Non-pigmented ciliary epithelial cell (primary cell): ENCODE measurements at regions not wholly inside any gene's neighbourhood (a gene's known extent, or its start where the extent isn't known, plus 50 kb on each side); places are given as distances from the start of the nearest gene placed in this dataset.
A peak's percentile ranks its signal among the peaks of the same experiment; 100 is the strongest.
"Not testable (repeated sequence)": the region's sequence is repeated elsewhere in the genome, so short reads cannot be mapped to it uniquely, and the experiment has no call there.

Source experiments
- DNase-seq: peaks from one replicate; pipeline ENCODE4 v3.0.0-alpha.2; 2010; ENCODE audit warnings: low read depth

GRCh38 chr2:91571239-91571923 is 2879.9 kb downstream of the RPIA start:
- not testable (repeated sequence) for DNase-seq

- DNase-seq = not testable (repeated sequence)
Observed at GRCh38 chr2:91573018-91573417, 2881.5 kb downstream of the RPIA start.

DNA sequence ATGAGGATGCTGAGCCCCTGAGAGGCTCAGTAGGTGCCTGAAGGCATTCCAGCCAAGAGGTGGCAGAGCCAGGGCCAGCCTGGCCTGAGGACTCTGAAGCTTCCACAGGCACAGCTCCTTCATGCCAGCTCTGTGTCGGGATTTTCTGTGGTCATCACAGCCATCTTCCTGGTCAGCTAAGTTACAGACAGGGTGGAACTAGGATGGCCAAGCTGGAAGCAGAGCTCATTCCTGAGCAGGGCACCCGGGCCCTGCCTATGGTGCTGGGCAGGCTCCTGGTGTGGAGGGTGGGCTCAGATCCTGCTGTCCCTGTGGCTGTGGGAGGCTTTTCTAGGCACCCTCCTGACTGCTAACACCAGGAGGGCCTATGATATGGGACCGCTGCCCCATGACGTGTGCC is 2882.3 kb downstream of the RPIA start:
- not testable (repeated sequence) for DNase-seq

DNA sequence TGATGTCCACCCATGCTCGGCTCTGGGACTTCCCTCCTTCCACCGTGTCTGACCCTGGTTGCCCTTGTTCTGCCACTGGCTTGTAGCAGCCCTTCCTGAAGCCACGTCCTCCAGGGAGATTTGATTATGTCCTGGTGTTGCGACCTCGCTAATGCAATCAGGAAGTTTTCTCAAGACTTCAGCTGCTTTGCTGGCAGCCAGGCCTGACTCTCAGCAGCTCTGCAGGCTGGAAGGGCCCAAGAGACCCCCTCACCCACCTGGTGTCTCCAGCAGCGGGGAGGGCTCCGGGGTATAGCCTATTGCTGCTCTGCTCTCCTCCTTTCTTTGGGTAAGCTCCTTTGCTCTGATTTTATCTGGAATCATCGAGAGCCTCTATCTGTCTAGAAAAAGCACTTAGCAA is 2882.8 kb downstream of the RPIA start:
- DNase-seq = not testable (repeated sequence)

DNA sequence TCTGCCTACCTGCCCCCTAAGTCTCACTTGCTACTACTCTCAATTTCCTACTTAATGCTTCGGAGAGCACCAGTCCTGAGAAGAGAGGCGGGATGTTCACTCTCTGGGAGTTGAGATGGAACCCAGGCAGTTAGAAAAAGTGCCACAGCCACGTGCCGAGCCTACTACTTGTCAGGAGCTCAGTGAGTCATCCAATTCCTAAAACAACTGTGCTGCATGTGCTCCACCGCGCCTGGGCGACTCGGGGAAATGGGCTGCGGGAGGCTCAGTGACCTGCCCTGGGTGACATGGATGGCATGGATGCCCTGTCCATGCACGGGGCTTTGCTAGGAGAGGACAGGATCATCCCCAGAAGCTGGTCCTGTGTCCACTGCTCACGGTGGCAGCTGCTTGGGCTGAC is 2884.2 kb downstream of the RPIA start:
- not testable (repeated sequence) for DNase-seq

GRCh38 chr2:91577406-91577805 is 2885.9 kb downstream of the RPIA start:
- DNase-seq = not testable (repeated sequence)

DNA sequence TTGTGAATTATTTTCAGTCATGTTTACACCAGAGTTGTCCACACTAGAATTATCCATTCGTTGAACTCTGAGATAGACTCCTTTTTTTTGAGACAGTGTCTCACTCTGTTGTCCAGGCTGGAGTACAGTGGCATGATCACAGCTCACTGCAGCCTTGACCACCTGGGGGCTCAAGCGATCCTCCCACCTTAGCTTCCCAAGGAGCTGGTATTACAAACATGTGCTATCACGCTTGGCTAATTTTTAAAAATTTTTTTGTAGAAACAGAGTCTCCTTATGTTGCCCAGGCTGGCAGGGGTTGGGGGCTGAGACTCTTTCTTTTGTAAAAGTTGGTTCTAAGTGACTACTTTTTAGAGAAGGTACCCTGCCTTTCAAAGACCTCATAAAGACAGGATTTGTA is 2887.2 kb downstream of the RPIA start:
- not testable (repeated sequence) for DNase-seq

GRCh38 chr2:91579555-91579954 is 2888.1 kb downstream of the RPIA start:
- not testable (repeated sequence) for DNase-seq

DNA sequence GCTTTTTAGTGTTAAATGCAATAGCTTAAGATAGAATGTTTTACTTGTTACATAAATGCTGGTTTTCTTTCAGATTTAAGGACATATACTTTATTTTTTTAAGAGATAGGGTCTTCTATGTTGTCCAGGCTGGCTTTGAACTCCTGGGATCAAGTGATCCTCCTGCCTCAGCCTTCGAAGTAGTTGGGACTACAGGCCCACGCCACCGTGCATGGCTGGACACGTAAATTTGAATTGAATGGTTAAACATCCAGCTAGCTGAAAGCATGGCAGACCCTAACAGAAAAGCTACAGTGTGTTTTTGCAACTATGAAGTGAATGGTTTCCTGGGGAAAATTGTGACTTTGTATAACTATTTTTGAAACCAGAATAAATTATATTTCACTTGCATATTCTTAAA is 2888.6 kb downstream of the RPIA start:
- not testable (repeated sequence) for DNase-seq

GRCh38 chr2:91587098-91587497 is 2895.6 kb downstream of the RPIA start:
- DNase-seq = not testable (repeated sequence)

DNA sequence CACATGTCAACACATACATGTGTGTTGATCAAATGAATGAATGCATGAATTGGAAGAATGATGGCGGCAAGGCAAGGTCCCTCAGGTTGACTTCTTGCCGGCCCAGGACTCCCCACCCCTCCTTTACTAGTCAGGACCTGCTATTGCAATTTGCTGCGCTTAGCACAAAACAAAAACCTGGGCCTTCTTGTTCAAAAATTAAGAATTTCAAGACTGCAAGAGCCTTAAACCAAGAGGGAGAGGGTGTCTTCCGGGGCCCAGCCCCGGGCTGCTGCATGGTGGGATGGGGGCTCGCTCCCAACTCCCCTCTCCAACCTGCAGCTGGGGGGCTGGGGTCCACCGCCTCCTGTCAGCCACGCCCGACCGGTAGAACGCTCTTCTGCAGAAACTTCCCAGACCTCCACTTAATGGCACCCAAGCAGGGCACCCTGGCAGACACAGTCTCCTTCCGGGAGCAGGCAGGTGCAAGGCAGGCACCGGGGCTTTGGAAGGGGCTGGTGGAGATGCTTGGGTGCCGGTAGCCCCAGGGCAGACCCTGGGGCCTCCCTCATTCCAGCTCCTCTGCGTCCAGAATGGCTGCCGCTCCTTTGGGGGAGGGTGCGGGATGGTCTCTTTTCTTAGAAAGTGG is 2896.5 kb downstream of the RPIA start:
- DNase-seq = not testable (repeated sequence)

DNA sequence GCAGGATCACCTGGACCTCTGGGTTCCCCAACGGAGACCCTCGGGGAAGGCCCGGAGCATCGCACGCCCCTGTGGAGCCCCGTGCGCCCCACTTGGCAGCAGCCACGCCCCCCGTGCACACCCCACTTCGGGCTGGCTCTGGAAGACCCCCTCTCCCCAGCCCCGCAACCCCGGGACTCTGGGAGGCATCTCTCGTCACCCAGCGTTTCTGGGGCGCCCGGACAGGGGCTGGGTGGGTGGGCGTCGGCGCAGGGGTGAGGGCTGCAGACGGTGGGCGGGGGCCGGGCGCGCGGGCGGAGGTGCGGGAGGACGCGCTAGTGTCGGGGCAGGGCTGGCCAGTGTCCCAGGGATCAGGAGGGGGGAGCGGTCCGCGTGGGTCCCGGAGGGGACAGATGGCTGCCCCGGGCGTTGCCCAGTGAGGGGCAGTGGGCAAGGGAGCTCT is 2897.3 kb downstream of the RPIA start:
- not testable (repeated sequence) for DNase-seq

- DNase-seq = not testable (repeated sequence)
Observed at GRCh38 chr2:91589454-91590328, 2898.2 kb downstream of the RPIA start.

DNA sequence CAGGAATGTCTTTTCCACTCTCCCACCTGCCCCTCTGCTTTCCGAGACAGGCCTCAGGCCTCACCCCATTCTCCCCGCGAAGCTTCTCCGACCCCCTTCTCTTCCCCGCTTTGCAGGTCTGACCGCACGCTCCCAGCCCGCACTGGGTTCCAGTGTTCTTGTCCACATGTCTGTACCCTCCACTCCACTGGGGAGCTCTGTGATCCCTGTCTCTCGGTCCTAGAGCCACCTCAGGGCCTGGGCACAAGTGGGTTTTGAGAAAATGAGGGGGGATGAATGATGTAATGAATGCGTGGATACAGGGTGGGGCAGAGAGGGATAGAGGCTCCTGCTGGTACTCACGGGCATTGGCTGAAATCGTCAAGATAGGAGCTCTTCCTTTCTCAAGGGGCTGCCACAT is 2898.9 kb downstream of the RPIA start:
- DNase-seq = not testable (repeated sequence)

DNA sequence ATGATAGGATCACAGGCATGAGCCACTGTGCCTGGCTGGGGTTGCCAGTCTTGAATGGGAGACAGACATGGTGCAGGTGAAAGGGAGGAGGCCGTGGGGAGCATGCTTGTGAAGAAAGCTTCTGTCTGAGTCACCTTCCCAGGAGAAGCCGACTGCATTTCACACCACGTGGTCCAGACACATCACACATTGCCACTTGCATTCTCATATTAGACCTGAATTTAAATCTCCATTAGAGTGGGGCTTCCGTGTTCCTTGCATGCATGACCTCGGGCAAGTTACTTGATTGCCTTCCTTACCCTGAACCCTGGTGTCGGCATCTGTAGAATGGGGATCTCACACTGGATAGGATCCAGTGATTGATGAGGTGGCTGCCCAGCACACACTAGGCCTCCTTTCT is 2899.6 kb downstream of the RPIA start:
- not testable (repeated sequence) for DNase-seq

DNA sequence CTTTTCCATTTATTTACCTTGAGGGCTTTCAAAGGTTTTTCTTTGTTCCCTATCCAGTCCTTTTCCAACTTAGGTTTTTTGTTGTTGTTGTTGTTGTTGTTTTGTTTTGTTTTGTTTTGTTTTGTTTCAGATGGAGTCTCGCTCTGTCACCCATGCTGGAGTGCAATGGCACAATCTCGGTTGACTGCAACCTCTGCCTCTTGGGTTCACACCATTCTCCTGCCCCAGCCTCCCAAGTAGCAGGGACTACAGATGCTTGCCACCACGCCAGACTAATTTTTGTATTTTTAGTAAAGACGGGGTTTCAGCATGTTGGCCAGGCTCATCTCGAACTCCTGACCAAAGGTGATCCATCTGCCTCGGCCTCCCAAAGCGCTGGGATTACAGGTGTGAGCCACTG is 2906.0 kb downstream of the RPIA start:
- not testable (repeated sequence) for DNase-seq

DNA sequence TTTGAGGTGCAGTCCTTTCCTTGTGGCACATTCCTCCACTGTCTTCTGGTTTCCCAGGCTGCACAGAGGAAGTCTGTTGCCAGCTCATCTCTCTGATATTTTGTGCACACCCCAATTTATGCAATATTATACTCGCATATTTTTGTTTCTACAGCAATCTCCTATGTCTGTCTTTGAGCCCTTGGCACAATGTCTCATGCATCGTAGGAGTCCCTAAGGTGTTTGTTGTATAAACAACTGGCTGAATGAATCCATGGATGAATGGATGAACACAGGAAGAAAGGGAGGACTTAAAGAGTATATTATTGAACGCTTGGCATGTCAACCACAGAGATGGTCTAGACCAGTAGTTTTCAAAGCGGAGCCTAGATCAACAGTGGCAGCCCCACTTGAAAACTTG is 2907.0 kb downstream of the RPIA start:
- DNase-seq = peak; percentile 27

GRCh38 chr2:91599000-91599399 is 2907.5 kb downstream of the RPIA start:
- not testable (repeated sequence) for DNase-seq

DNA sequence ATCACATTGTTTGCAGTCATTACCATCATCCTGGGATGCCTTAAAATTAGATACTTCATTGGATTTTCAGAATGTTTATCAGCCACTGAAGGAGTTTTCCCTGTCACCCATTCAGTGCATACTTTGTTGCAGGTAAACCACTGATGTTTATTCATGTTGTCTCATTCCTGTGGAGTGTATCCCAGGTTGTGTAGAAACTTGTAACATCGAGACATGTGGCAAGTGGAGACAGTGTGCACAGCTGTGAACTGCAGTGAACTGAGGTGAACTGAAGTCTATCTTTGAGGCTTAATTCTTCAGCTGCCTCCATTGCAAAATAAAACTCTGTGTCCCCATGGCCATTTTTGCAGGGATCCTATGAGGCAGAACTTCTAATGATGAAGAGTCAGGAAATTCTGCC is 2911.4 kb downstream of the RPIA start:
- not testable (repeated sequence) for DNase-seq

GRCh38 chr2:91603996-91604395 is 2912.5 kb downstream of the RPIA start:
- not testable (repeated sequence) for DNase-seq

GRCh38 chr2:91604629-91605028 is 2913.2 kb downstream of the RPIA start:
- DNase-seq = not testable (repeated sequence)

GRCh38 chr2:91623739-91624138 is 2932.3 kb downstream of the RPIA start:
- not testable (repeated sequence) for DNase-seq

GRCh38 chr2:91628471-91628870 is 2937.0 kb downstream of the RPIA start:
- not testable (repeated sequence) for DNase-seq
